Activated T-helper 17 cell treated with anti-CD3 and anti-CD28 coated beads, Interleukin-2, amount 50 U/mL, for 72 hours (primary cell): ENCODE measurements at regions not wholly inside any gene's neighbourhood (a gene's known extent, or its start where the extent isn't known, plus 50 kb on each side); places are given as distances from the start of the nearest gene placed in this dataset.
"Not testable (repeated sequence)": the region's sequence is repeated elsewhere in the genome, so short reads cannot be mapped to it uniquely, and the experiment has no call there.

Source experiments
- ATAC-seq: fragments of 150-1000 bp; cut with Tn5 transposase; replicated peaks from 2 replicates; pipeline ENCODE4 v1.10.0; 2021; ENCODE audit warnings: mild to moderate bottlenecking, moderate library complexity
- H3K27ac Mint-ChIP-seq: one replicate; pipeline ENCODE4 v1.8.0; 2022; ENCODE audit warnings: mixed read lengths
- H3K27me3 Mint-ChIP-seq: one replicate; pipeline ENCODE4 v1.8.0; 2022; ENCODE audit warnings: mixed read lengths
- H3K36me3 Mint-ChIP-seq: one replicate; pipeline ENCODE4 v1.8.0; 2022; ENCODE audit warnings: low read depth, mild to moderate bottlenecking, mixed read lengths
- H3K4me1 Mint-ChIP-seq: one replicate; pipeline ENCODE4 v1.8.0; 2022; ENCODE audit warnings: mixed read lengths
- H3K4me3 Mint-ChIP-seq: one replicate; pipeline ENCODE4 v1.8.0; 2022; ENCODE audit warnings: mild to moderate bottlenecking, mixed read lengths
- H3K9me3 Mint-ChIP-seq: one replicate; pipeline ENCODE4 v1.8.0; 2022; ENCODE audit warnings: mixed read lengths

DNA sequence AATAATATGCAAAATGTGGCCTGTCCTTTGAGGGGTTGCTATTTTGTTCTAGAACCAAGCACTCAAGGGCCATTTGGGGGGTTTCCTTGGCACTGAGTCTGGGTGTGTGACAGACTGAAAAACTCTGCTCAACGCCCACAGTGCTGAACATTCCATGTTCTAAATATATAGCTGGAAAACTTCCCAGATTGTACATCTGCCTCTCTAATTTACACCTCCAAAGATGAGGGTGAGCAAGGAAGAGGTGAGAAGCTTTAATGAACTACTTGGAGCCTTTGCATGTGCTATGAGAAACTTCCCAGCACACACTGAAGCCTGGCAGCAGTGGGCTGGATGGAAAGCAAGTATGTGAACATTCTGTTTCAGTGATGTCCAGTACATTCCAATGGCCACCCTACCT is 296.7 kb upstream of the KCNH7 start:
- H3K36me3 Mint-ChIP-seq: no peaks in the 10 kb centered on the region
- no peak overlapping the region for H3K4me3 Mint-ChIP-seq
- ATAC-seq: no peak
- no peak overlapping the region for H3K27ac Mint-ChIP-seq
- H3K4me1 Mint-ChIP-seq: no peaks in the 10 kb centered on the region
- peaks cover 9% of the 10 kb centered on the region for H3K9me3 Mint-ChIP-seq
- H3K27me3 Mint-ChIP-seq: no peaks in the 10 kb centered on the region

DNA sequence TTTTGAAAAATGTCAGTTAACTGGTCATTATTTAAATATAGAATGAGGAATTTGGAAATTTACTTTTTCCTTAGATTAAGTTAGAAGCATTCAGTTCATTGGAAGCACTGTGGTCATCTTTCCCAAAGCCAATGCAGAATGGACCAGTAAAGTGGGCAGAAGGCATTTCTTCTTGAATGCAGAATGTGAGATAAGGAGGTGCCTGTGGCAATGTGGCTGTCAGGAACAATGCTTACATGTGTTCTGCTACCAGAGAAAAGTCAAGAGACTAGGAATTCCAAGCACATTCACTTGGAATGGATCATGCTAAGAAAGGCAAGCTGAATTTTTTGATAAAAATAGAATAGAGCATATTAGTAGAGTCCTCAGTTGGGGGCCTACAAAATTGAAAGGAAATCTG is 295.0 kb upstream of the KCNH7 start:
- Mint-ChIP-seq H3K27me3 (no peaks in the 10 kb centered on the region), H3K36me3 (no peaks in the 10 kb centered on the region), H3K4me1 (no peaks in the 10 kb centered on the region), H3K27ac (no peak overlapping the region), H3K4me3 (no peak overlapping the region), H3K9me3 (peaks cover 10% of the 10 kb centered on the region)
- no peak for ATAC-seq

- Mint-ChIP-seq H3K4me3 (no peak overlapping the region), H3K36me3 (no peaks in the 10 kb centered on the region), H3K27me3 (no peaks in the 10 kb centered on the region), H3K4me1 (no peaks in the 10 kb centered on the region), H3K27ac (no peak overlapping the region), H3K9me3 (peaks cover 9% of the 10 kb centered on the region)
- ATAC-seq: no peak
Measured at GRCh38 chr2:163132850-163133249, 294.3 kb upstream of the KCNH7 start.

DNA sequence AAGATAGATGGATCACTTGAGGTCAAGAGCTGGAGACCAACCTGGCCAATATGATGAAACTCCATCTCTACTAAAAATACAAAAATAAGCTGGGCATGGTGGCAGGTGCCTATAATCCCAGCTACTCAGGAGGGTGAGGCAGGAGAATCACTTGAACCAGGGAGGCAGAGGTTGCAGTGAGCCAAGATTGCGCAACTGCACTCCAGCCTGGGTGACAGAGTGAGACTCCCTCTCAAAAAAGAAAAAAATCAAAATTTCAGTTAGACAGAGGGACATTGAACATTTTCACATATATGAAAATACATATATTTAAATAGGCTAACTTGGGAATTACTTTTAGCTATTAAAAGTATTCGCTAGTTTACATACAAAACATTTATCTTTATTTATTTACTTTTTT is 293.6 kb upstream of the KCNH7 start:
- ATAC-seq, H3K4me3 Mint-ChIP-seq, H3K36me3 Mint-ChIP-seq, H3K9me3 Mint-ChIP-seq, H3K27ac Mint-ChIP-seq, H3K27me3 Mint-ChIP-seq, H3K4me1 Mint-ChIP-seq: not testable (repeated sequence)

DNA sequence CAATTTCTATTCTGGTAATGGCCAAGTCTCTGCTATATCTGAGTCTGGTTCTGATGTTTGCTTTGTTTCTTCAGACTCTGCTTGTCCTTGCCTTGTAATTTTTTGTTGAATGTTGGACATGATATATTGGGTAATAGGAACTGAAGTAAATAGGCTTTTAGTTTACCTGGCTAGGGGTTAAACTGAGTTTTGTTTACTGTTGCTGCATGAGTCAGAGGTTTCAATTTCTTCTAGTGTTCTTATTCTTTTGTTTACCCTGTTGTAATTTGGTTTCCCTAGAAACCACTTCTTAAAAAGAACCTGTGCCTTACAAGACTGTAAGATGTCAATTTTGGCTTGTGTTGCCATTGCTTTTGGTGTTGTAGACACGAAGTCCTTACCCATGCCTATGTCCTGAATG is 285.0 kb upstream of the KCNH7 start:
- no peak for ATAC-seq
- H3K27ac Mint-ChIP-seq: no peak overlapping the region
- no peaks in the 10 kb centered on the region for H3K4me1 Mint-ChIP-seq
- H3K4me3 Mint-ChIP-seq: no peak overlapping the region
- H3K27me3 Mint-ChIP-seq: no peaks in the 10 kb centered on the region
- H3K36me3 Mint-ChIP-seq: no peaks in the 10 kb centered on the region
- no peaks in the 10 kb centered on the region for H3K9me3 Mint-ChIP-seq

DNA sequence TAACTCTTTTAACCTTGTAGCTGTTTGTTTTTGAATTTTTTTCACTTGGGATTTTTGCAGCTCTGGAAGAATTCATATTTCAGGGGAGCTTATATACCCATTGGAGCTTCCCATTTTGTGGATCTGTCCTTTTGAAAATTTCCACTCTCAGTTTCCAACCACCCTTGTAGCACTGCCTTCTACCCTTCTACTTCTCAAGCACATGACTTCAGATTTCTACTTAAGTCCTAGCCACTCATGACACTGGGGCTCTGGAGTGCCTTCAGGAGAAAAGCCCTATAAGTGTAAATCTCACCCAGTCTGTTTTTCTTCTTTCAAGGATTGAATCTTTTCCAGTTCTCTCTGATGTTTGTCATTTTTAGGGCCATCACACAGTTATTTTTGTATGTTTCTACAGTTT is 283.7 kb upstream of the KCNH7 start:
- no peak for ATAC-seq
- Mint-ChIP-seq H3K27me3 (no peaks in the 10 kb centered on the region), H3K9me3 (no peaks in the 10 kb centered on the region), H3K36me3 (no peaks in the 10 kb centered on the region), H3K27ac (no peak overlapping the region), H3K4me1 (no peaks in the 10 kb centered on the region), H3K4me3 (no peak overlapping the region)

DNA sequence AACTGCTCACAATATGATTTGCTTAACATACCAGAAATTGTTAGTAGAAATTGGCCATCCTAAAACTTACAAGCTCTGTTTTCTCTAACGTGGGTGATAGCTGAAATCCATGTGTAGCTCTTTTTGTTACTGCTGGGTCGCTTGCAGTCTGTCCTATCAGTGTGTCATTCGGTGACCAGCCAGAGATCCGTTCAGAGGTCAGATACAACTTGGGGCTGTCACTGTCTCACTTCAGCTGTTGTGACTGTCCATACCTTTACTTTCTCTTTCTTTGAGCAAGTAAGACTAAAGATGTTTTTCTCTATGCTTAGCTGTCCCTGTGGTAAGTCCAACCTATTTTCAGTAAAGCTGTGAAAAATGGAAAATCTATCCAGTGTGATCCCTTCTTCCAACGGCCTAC is 282.9 kb upstream of the KCNH7 start:
- Mint-ChIP-seq H3K36me3 (no peaks in the 10 kb centered on the region), H3K4me1 (no peaks in the 10 kb centered on the region), H3K27ac (no peak overlapping the region), H3K27me3 (no peaks in the 10 kb centered on the region), H3K9me3 (no peaks in the 10 kb centered on the region), H3K4me3 (no peak overlapping the region)
- no peak for ATAC-seq

DNA sequence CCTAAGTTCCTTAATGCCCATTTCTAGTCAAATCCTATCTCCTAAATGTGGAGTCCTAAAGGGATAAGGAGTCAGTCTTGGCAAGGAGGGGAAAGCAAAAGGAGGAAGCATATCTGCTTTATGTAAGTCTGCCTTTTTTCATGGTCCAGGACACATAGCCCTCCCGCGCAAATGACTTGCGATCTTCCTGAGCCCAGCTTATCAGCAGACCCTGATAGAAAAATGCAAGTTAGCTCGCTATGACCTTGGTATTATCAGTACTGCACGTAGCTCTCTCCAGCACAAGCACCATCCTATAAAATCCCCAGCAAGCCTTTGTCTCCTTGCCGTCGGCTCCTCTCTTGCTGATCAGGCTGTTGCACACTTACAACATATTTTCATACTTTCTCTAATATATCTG is 281.4 kb upstream of the KCNH7 start:
- H3K4me3 Mint-ChIP-seq: no peak overlapping the region
- peaks cover 3% of the 10 kb centered on the region for H3K9me3 Mint-ChIP-seq
- no peaks in the 10 kb centered on the region for H3K36me3 Mint-ChIP-seq
- no peak for ATAC-seq
- H3K4me1 Mint-ChIP-seq: no peaks in the 10 kb centered on the region
- H3K27ac Mint-ChIP-seq: no peak overlapping the region
- H3K27me3 Mint-ChIP-seq: no peaks in the 10 kb centered on the region

DNA sequence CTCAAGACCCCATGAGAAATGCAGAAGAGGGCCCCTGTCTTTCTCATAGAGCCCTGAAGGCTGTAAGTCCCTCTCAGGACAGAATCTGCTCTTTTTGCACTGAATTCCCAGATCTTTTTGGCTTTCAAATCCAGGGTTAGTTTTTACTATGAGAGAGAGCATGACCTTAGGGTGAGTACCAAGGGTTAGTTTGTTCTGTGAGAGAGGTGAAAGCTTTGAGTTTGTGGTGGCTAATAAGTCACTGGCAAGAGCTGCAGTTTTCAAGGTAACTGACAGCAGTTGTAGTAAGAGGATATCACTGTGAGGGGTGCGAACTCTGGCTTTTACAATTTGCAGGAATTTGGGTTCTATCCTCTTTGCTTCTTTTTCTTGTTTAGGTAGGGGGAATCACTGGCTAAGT is 248.4 kb upstream of the KCNH7 start:
- H3K36me3 Mint-ChIP-seq: no peaks in the 10 kb centered on the region
- no peak overlapping the region for H3K27ac Mint-ChIP-seq
- H3K27me3 Mint-ChIP-seq: no peaks in the 10 kb centered on the region
- ATAC-seq: no peak
- no peaks in the 10 kb centered on the region for H3K4me1 Mint-ChIP-seq
- H3K4me3 Mint-ChIP-seq: no peak overlapping the region
- H3K9me3 Mint-ChIP-seq: peaks cover 14% of the 10 kb centered on the region

DNA sequence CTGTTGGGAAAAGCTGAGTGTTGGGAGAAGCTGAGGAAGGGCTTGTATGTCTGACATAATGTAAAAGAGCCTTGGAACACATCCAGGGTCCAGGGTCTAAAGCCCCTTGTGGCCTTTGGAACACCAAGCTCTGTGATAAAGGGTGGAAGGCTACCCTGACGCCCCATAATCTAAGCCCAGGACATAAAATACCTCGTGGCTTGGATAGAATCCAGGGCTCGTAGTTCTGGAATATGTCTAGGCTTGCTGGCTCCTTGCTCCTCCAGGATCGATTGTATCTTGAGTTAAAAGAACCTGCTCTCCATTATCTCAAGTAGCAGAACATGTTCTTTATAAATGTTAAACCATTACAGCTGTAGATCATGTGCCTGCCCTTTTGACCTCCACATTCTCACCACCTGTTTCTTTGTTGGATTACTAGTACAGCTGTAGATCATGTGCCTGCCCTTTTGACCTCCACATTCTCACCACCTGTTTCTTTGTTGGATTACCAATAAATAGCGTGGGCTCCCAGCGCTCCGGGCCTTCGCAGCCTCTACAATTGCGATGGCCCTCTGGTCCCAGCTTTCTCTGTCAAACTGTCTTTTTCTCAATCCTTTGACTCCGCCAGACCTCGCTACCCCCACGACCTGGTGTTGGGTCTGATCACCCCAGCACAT is 246.9 kb upstream of the KCNH7 start:
- not testable (repeated sequence) for ATAC-seq, H3K27me3 Mint-ChIP-seq, H3K4me1 Mint-ChIP-seq, H3K27ac Mint-ChIP-seq, H3K4me3 Mint-ChIP-seq, H3K36me3 Mint-ChIP-seq
- H3K9me3 Mint-ChIP-seq: peaks cover 14% of the 10 kb centered on the region

GRCh38 chr2:163081754-163082153 is 243.2 kb upstream of the KCNH7 start:
- ATAC-seq: no peak
- Mint-ChIP-seq H3K9me3 (peaks cover 14% of the 10 kb centered on the region), H3K4me3 (no peak overlapping the region), H3K27me3 (no peaks in the 10 kb centered on the region), H3K27ac (no peak overlapping the region), H3K4me1 (no peaks in the 10 kb centered on the region), H3K36me3 (no peaks in the 10 kb centered on the region)

GRCh38 chr2:163077241-163077640 is 238.7 kb upstream of the KCNH7 start:
- Mint-ChIP-seq H3K27ac (no peak overlapping the region), H3K9me3 (peaks cover 3% of the 10 kb centered on the region), H3K4me3 (no peak overlapping the region), H3K36me3 (no peaks in the 10 kb centered on the region), H3K27me3 (no peaks in the 10 kb centered on the region), H3K4me1 (no peaks in the 10 kb centered on the region)
- ATAC-seq: no peak

GRCh38 chr2:163066085-163066484 is 227.5 kb upstream of the KCNH7 start:
- Mint-ChIP-seq H3K27ac (no peak overlapping the region), H3K36me3 (no peaks in the 10 kb centered on the region), H3K27me3 (no peaks in the 10 kb centered on the region), H3K4me3 (no peak overlapping the region), H3K9me3 (peaks cover 7% of the 10 kb centered on the region), H3K4me1 (no peaks in the 10 kb centered on the region)
- no peak for ATAC-seq

DNA sequence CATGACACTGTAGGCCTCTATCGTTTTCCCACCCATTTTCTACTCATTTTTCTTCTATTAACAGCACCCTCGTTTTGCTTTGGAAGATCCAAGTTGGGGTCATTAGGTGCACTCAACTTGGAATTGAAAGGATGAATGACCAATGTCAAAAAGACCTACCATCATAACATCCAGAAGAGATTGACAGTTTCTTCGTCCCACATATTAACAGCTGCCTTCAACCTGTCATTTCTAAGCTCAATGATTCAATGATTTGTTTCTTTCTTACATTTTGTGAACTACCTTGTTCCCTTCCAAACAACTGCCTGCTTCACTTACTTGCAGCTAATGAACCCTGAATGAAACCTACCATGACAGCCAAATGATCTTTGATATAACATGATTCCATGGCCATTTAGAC is 224.0 kb upstream of the KCNH7 start:
- peaks cover 7% of the 10 kb centered on the region for H3K9me3 Mint-ChIP-seq
- no peak overlapping the region for H3K4me3 Mint-ChIP-seq
- H3K4me1 Mint-ChIP-seq: no peaks in the 10 kb centered on the region
- no peak overlapping the region for H3K27ac Mint-ChIP-seq
- no peaks in the 10 kb centered on the region for H3K27me3 Mint-ChIP-seq
- no peaks in the 10 kb centered on the region for H3K36me3 Mint-ChIP-seq
- no peak for ATAC-seq

- Mint-ChIP-seq H3K4me1 (no peaks in the 10 kb centered on the region), H3K27me3 (no peaks in the 10 kb centered on the region), H3K27ac (no peak overlapping the region)
Measured at GRCh38 chr2:163046615-163047014, 208.0 kb upstream of the KCNH7 start.

DNA sequence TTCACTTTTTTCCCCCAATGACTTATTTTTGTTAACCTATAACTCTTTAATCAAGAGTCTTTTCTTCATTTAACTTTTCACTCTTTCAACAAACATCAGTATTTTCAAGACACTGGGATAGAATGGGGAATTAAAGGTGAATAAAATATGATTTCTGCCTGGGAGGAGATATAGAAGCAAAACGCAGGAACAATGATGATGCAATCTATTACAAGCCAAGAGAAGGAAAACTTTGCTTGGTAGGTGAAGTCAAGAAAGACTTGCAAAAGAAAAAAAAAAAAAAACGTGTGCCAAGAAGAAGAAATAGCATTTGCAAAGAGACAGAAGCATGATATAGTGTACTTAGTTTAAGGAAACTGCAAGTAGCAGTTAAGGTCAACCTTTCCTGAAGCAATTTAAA is 207.3 kb upstream of the KCNH7 start:
- H3K4me3 Mint-ChIP-seq: no peak overlapping the region
- H3K27me3 Mint-ChIP-seq: no peaks in the 10 kb centered on the region
- no peaks in the 10 kb centered on the region for H3K36me3 Mint-ChIP-seq
- ATAC-seq: no peak
- H3K9me3 Mint-ChIP-seq: peaks cover 6% of the 10 kb centered on the region
- no peak overlapping the region for H3K27ac Mint-ChIP-seq
- no peaks in the 10 kb centered on the region for H3K4me1 Mint-ChIP-seq

More at GRCh38 chr2:163046615-163047014, 208.0 kb upstream of the KCNH7 start:
- peaks cover 4% of the 10 kb centered on the region for H3K9me3 Mint-ChIP-seq
- H3K36me3 Mint-ChIP-seq: no peaks in the 10 kb centered on the region
- H3K4me3 Mint-ChIP-seq: no peak overlapping the region
- no peak for ATAC-seq
